ENCODE measurements at regions not wholly inside any gene's neighbourhood (a gene's known extent, or its start where the extent isn't known, plus 50 kb on each side); places are given as distances from the start of the nearest gene placed in this dataset.
A peak's percentile ranks its signal among the peaks of the same experiment; 100 is the strongest.

DNA sequence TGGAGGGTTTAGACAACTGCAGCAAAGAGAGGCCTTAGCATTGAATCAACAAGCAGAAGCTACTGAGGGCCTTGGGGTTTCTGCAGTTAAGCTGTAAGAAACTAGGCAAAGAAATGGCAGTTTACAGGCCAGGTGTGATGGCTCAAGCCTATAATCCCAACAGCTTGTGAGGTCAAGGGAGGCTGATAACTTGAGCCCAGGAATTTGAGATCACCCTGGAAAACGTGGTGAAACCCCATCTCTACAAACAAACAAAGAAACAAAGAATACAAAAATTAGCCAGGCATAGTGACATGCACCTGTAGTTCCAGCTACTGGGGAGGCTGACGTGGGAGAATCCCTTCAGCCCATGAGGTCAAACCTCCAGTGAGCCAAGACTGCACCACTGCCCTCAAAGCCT lies 421.6 kb upstream of the CHST9 start:
- BruUV-seq (replicated peaks): no TSS peak
- H3K27me3 Mint-ChIP-seq (ENCODE audit: unreplicated experiment): no peaks in the 10 kb centered on the region
- intact Hi-C loops (cut with micrococcal nuclease; ENCODE audit: unreplicated experiment): loop anchor here (10.0 kb wide), 1 partner anchor 588 kb away; no protein-coding TSS in a partner anchor
- no peaks in the 10 kb centered on the region for H3K9me3 Mint-ChIP-seq (ENCODE audit: low read depth, unreplicated experiment)
- no peak overlapping the region for H3K27ac Mint-ChIP-seq (ENCODE audit: unreplicated experiment)
- TF ChIP-seq, protein P1, sequence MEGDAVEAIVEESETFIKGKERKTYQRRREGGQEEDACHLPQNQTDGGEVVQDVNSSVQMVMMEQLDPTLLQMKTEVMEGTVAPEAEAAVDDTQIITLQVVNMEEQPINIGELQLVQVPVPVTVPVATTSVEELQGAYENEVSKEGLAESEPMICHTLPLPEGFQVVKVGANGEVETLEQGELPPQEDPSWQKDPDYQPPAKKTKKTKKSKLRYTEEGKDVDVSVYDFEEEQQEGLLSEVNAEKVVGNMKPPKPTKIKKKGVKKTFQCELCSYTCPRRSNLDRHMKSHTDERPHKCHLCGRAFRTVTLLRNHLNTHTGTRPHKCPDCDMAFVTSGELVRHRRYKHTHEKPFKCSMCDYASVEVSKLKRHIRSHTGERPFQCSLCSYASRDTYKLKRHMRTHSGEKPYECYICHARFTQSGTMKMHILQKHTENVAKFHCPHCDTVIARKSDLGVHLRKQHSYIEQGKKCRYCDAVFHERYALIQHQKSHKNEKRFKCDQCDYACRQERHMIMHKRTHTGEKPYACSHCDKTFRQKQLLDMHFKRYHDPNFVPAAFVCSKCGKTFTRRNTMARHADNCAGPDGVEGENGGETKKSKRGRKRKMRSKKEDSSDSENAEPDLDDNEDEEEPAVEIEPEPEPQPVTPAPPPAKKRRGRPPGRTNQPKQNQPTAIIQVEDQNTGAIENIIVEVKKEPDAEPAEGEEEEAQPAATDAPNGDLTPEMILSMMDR (IDR thresholded peaks at IDR 0.05; ENCODE audit: unreplicated experiment): no peak
- peaks cover 6% of the 10 kb centered on the region for H3K36me3 Mint-ChIP-seq (ENCODE audit: insufficient read depth, unreplicated experiment)
- CTCF ChIA-PET: interaction anchor here (0.7 to 2.9 kb wide), 2 partner anchors 127 to 143 kb away, joined by 5 to 102 read pairs; no protein-coding TSS in a partner anchor
- no peak for DNase-seq
- H3K4me1 Mint-ChIP-seq (ENCODE audit: low read depth, unreplicated experiment): peaks cover 14% of the 10 kb centered on the region
- H3K4me3 Mint-ChIP-seq (ENCODE audit: low read depth, unreplicated experiment): no peak overlapping the region

DNA sequence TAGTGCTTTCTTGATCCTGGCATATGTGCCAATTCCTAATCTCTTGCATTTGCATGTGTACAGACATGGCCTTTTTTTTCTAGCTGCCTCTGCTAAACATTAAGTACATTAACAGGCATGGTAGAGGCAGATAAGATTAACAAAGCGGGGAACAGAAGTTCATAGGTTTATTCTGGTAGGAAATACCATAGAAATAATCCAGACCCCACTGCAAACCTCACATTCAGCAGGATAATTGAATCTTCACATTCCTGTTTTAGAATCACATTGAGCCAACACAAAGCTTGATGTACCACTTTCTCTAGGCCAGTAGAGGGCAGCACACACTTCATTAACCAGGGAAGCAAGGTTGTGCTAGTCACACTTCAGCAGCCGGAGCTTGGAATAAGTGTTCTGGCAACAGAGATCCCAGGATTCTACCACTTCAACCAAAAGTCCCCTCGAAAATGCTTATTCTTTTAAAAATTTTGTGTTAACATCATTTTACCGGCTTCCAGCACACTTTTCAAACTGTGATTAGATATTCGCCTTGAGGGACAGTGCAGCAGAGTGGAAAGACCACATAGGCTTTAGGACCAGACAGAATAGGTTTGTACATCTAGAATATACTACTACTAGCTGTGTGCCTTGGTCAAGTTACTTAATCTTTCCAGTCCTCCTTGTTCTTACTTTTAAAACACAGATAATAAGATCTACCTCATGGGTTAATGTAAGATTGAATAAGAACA lies 420.2 kb upstream of the CHST9 start:
- no peak overlapping the region for H3K4me3 Mint-ChIP-seq (ENCODE audit: low read depth, unreplicated experiment)
- intact Hi-C loops (cut with micrococcal nuclease; ENCODE audit: unreplicated experiment): loop anchor here (1.0 to 10.0 kb wide), 2 partner anchors 145 to 590 kb away; no protein-coding TSS in a partner anchor
- peaks cover 6% of the 10 kb centered on the region for H3K36me3 Mint-ChIP-seq (ENCODE audit: insufficient read depth, unreplicated experiment)
- no peaks in the 10 kb centered on the region for H3K27me3 Mint-ChIP-seq (ENCODE audit: unreplicated experiment)
- no TSS peak for BruUV-seq (replicated peaks)
- H3K27ac Mint-ChIP-seq (ENCODE audit: unreplicated experiment): peak overlapping the region; percentile 60
- DNase-seq: peak; percentile 67
- CTCF ChIA-PET: interaction anchor here (0.6 to 2.9 kb wide), 18 partner anchors 9 to 768 kb away, joined by 3 to 102 read pairs (median 4); no protein-coding TSS in a partner anchor
- H3K4me1 Mint-ChIP-seq (ENCODE audit: low read depth, unreplicated experiment): peaks cover 14% of the 10 kb centered on the region
- H3K9me3 Mint-ChIP-seq (ENCODE audit: low read depth, unreplicated experiment): no peaks in the 10 kb centered on the region
- TF ChIP-seq, protein P1 (IDR thresholded peaks at IDR 0.05; ENCODE audit: unreplicated experiment): peak; percentile 83

DNA sequence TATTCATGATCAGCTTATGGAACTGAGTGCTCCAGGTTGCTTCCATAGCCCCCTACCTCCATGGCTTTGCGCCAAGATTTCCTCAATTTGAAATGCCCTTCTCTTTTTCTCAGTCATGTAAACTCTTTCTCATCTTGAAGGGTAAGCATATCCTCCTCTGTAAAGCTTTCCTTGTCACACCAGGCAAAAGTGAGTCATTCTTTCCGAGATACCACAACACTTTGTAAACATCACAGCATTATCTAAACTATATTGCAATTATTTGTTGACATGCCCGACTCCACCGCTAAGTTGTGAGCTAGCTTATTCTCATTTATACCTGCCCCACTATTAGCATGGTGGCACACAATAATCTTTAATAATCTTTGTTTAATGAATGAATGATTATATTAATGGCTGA lies 419.5 kb upstream of the CHST9 start:
- Mint-ChIP-seq H3K27ac (ENCODE audit: unreplicated experiment) (peak overlapping the region; percentile 60), H3K4me3 (ENCODE audit: low read depth, unreplicated experiment) (no peak overlapping the region), H3K27me3 (ENCODE audit: unreplicated experiment) (no peaks in the 10 kb centered on the region), H3K4me1 (ENCODE audit: low read depth, unreplicated experiment) (peaks cover 14% of the 10 kb centered on the region), H3K9me3 (ENCODE audit: low read depth, unreplicated experiment) (no peaks in the 10 kb centered on the region), H3K36me3 (ENCODE audit: insufficient read depth, unreplicated experiment) (peaks cover 6% of the 10 kb centered on the region)
- BruUV-seq (replicated peaks): no TSS peak
- intact Hi-C loops (cut with micrococcal nuclease; ENCODE audit: unreplicated experiment): loop anchor here (10.0 kb wide), 1 partner anchor 590 kb away; no protein-coding TSS in a partner anchor
- TF ChIP-seq, protein P1 (IDR thresholded peaks at IDR 0.05; ENCODE audit: unreplicated experiment): no peak
- peak; percentile 17 for DNase-seq
- CTCF ChIA-PET: interaction anchor here (0.6 to 2.9 kb wide), 14 partner anchors 9 to 768 kb away, joined by 3 to 102 read pairs (median 4); no protein-coding TSS in a partner anchor

DNA sequence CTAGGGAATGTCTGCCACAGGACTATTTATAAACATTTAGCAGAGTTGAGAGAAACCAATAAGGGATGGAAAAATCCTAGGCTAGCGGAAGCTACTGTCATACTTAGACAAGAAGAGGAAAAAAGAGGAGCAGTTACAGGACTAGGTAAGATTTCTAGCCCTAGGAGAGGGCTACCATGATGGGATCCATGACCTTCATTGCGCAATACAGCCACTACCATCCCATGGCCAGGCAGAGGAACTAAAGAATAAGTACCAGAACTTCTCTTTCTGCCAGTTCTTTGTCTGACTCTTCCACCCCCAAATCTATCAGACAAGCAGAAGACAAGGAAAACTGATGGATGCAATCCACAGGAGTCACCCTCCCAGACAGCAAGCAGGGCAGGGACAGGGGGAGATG lies 417.0 kb upstream of the CHST9 start:
- TF ChIP-seq, protein P1 (IDR thresholded peaks at IDR 0.05; ENCODE audit: unreplicated experiment): no peak
- Mint-ChIP-seq H3K36me3 (ENCODE audit: insufficient read depth, unreplicated experiment) (peaks cover 6% of the 10 kb centered on the region), H3K4me3 (ENCODE audit: low read depth, unreplicated experiment) (no peak overlapping the region), H3K9me3 (ENCODE audit: low read depth, unreplicated experiment) (no peaks in the 10 kb centered on the region), H3K27me3 (ENCODE audit: unreplicated experiment) (no peaks in the 10 kb centered on the region), H3K4me1 (ENCODE audit: low read depth, unreplicated experiment) (peaks cover 14% of the 10 kb centered on the region), H3K27ac (ENCODE audit: unreplicated experiment) (no peak overlapping the region)
- no TSS peak for BruUV-seq (replicated peaks)
- intact Hi-C loops (cut with micrococcal nuclease; ENCODE audit: unreplicated experiment): loop anchor here (10.0 kb wide), 1 partner anchor 593 kb away; no protein-coding TSS in a partner anchor
- DNase-seq: no peak
- CTCF ChIA-PET: interaction anchor here (0.6 kb wide), 1 partner anchor 267 kb away, joined by 3 read pairs; no protein-coding TSS in a partner anchor

All from Calu3 (cell line).